ENCODE measurements at regions not wholly inside any gene's neighbourhood (a gene's known extent, or its start where the extent isn't known, plus 50 kb on each side); places are given as distances from the start of the nearest gene placed in this dataset.
A peak's percentile ranks its signal among the peaks of the same experiment; 100 is the strongest.

DNA sequence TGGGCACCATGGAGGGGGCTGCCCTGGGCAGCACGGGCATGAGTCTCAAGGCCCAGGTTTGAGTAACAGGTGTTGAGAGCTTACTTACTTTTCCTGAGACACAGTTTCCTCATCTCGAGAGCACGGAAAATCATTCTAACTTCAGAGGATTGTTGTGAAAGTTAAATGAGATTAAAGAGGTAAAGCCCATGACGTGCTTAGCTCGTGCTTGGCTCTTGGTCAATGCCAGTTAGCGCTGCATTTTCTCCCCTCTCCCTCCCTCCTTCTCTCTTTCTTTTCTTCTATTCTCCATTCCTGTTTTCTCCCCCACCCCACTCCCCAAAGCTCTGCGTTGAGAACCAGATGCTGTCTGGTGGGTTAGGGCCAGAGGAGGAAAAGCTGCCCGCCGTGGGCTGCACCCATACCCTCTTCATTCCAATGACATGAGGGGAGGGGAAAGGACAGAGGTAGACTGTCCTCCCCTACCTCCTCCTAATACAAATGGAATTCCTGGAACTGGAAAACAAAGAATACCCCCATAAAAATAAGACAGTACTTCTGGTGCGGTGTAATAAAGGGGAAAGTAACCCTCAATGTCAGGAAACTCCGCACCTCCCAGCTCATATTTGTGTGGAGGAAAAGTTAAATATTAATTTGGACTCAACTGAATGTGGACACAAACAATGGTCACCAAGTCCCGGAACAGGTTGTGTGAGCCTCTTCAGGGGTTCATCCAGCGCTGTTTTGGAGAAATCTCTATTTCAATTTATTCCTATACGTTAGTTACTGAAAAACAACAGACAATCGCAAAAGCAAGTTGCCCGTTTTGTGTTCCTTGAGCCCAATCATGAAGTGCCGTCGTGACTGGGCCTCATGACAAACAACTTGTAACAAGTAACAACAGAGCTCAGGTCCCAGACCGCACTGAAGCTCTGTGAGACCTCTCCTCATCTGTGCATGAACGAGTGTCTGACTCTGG, 54.8 kb upstream of the B3GAT1 start:
- DNase-seq (ENCODE audit: low read depth in 4 of 4, low spot score in 3 of 4): no peak

DNA sequence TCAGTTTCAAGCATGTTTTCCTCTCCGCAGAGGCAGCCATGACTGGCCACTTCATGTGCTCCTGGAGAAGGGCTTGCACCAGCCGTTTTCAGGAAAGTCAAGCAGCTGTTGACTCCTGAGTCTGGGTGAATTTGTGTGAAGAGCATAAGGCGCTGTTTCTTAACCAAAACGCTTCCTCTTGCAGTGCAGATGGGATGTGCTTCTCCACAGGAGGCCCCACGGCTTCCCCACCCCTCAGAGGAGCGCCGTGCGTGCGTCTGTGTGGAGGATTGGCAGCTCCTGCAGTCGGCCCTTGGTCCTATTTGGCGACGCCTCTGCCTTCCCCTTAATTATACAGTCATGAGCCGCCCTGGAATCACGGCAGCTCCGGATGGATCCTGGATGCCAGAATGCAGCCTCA, 54.1 kb upstream of the B3GAT1 start:
- no peak for DNase-seq (ENCODE audit: low read depth in 4 of 4, low spot score in 3 of 4)

DNA sequence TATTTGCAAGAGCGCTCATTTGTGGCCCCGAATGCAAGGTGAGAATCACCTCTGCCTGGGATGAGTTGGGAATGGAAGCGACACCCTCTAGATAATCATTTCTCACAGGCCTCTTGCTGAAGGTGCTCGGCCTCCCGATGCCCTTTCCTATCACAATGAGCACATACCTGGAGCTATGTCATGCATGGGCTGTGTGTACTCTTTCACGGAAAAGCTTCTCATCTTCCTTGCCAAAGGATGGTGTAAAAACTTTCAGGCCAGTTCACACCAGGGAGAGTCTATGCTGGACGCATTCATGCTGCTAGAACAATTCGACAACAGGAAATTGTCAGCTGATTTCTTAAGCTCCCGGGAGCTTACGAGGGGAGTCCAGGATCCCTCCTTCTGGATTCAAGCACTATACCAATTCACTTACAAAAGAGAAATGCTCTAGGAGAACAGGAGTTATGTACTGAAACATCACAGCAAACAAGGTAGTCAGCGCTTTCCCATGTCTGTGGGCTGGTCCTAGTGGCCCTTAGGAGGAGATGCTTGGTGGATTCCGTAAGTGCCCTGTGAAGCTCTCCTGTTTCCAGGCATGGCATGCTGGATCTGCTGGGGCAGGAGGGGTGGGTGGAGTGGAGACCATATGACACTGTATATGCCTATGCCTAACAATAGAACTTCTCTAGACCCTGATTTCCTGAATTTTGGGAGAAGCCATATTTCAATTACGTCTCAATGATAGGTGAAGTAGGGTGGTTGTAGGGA, 53.1 kb upstream of the B3GAT1 start:
- DNase-seq (ENCODE audit: low read depth in 4 of 4, low spot score in 3 of 4): peak in 1 of 4 donors; percentile 14

DNA sequence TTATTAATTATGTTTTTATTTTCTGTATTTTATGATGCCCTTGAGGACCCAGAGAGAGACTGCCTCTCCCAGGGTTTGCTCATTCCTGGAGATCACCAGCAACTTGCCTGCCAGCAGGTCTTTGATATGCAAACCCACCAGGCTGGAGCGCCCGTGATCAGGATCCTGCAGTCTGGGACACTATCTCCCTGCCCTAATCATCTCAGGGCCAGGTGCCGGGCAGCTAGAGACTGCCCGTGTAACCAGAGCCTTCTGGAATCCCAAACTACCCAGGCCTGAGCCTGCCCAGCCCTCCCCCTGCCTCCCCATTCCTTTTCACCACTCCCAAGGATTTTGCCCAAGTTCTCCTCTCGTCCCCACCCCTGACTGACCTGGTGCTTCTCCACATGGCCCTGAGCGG, 52.2 kb upstream of the B3GAT1 start:
- no peak for DNase-seq (ENCODE audit: low read depth in 4 of 4, low spot score in 3 of 4)

DNA sequence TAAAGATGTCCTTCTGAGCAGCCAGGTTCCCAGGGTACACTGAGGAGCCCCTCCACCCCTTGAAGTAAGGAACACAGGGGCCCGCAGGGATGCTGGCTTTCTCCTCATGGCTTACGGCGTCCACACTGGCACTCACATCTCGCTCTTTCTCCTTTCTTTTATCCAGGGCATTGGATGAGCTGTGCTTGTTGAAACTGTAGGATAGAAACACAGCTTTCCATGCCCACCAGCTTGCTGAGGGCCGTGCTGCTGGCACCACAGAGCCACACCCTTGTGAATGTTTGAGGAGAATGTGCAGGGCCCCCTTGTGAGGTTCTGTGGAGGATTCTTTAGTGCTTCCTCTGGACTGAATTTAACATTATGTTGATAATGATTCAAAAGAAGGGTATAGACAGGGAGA, 51.7 kb upstream of the B3GAT1 start:
- DNase-seq (ENCODE audit: low read depth in 4 of 4, low spot score in 3 of 4): no peak
